Colonic mucosa (tissue), 4 donors: ENCODE measurements at regions not wholly inside any gene's neighbourhood (a gene's known extent, or its start where the extent isn't known, plus 50 kb on each side); places are given as distances from the start of the nearest gene placed in this dataset.

Experiments used
- DNase-seq: peaks from one replicate; pipeline ENCODE4 v3.0.0-alpha.2; 2020
- H3K27ac ChIP-seq: fragments of 200-600 bp; one replicate; pipeline ENCODE4 v1.8.0; 2021
- H3K27me3 ChIP-seq: fragments of 200-600 bp; one replicate; pipeline ENCODE4 v1.8.0; 2021
- H3K36me3 ChIP-seq: fragments of 200-600 bp; one replicate; pipeline ENCODE4 v1.8.0; 2021
- H3K4me1 ChIP-seq: fragments of 200-600 bp; one replicate; pipeline ENCODE4 v1.8.0; 2021; ENCODE audit warnings: mild to moderate bottlenecking
- H3K4me3 ChIP-seq: fragments of 200-600 bp; one replicate; pipeline ENCODE4 v1.8.0; 2021
- H3K9ac ChIP-seq, 2 donors: one replicate each; pipeline ENCODE4 v1.7.0; 2013; ENCODE audit warnings: control low read depth in 2 of 2, low read depth in 2 of 2, low read length in 2 of 2
- H3K9me3 ChIP-seq: fragments of 200-600 bp; one replicate; pipeline ENCODE4 v1.8.0; 2021
- intact Hi-C: fragments of 100-400 bp; cut with DNase I; formaldehyde crosslinking; loops from one replicate; pipeline ENCODE4 v1.14.1; 2022
- TF ChIP-seq, protein P1 (sequence below): fragments of 200-600 bp; IDR thresholded peaks from one replicate; pipeline ENCODE4 v1.8.0; 2022; ENCODE audit warnings: antibody characterized with exemption, mild to moderate bottlenecking
- donor health status: healthy.
- donor health status: DM: no; HTN: no; CAD: no.
- donor health status: DM: no; HTN: no; CAD: no.

DNA sequence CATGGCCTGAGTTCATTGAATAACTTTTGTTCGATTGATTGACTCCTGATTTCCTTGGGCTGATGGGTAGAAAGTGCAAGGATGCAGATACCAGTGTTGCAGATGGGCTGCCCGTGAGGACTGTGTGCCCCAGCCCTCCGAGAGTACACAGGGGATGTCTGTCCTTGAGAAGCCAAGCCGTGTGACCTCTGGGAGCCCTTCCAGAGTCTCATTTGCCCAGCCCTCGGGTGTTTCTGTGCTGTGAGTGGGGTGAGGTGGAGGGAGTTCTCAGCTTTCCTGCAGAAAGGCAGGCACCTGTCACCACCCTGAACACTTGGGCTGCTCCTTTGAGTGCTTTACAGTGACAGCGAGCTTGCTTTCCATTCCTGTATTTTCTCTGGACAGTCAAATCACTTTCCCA, 96.4 kb upstream of the CACNA1E start:
- Histone ChIP-seq H3K9me3 (no peaks in the 10 kb centered on the region), H3K4me1 (no peaks in the 10 kb centered on the region), H3K36me3 (no peaks in the 10 kb centered on the region), H3K9ac (no peak overlapping the region), H3K4me3 (no peak overlapping the region), H3K27ac (no peak overlapping the region), H3K27me3 (no peaks in the 10 kb centered on the region)
- intact Hi-C loops: no loop called here
- DNase-seq: no peak
- TF ChIP-seq, protein P1, sequence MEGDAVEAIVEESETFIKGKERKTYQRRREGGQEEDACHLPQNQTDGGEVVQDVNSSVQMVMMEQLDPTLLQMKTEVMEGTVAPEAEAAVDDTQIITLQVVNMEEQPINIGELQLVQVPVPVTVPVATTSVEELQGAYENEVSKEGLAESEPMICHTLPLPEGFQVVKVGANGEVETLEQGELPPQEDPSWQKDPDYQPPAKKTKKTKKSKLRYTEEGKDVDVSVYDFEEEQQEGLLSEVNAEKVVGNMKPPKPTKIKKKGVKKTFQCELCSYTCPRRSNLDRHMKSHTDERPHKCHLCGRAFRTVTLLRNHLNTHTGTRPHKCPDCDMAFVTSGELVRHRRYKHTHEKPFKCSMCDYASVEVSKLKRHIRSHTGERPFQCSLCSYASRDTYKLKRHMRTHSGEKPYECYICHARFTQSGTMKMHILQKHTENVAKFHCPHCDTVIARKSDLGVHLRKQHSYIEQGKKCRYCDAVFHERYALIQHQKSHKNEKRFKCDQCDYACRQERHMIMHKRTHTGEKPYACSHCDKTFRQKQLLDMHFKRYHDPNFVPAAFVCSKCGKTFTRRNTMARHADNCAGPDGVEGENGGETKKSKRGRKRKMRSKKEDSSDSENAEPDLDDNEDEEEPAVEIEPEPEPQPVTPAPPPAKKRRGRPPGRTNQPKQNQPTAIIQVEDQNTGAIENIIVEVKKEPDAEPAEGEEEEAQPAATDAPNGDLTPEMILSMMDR: no peak

DNA sequence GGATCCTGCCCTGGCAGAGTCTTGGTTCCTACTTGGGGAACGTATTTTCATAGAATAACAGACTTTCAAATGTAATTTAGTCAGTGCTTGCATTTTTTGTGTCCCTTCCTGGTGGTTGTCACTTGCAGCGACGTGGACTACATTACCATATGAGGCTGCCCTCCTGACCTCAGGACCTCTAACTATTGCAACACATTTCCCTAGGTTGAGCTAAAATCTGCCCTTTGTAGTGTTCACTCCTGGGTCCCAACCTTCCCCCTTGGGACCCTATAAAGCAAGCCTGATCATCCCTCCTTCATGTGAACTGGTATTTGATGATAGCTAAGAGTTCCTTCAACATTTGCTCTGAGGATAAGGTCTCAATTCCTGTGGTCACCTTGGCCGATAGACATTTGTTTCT, 95.6 kb upstream of the CACNA1E start:
- Histone ChIP-seq H3K4me1 (no peaks in the 10 kb centered on the region), H3K9ac (no peak overlapping the region), H3K27ac (no peak overlapping the region), H3K4me3 (no peak overlapping the region), H3K9me3 (no peaks in the 10 kb centered on the region), H3K36me3 (no peaks in the 10 kb centered on the region), H3K27me3 (no peaks in the 10 kb centered on the region)
- TF ChIP-seq, protein P1: no peak
- intact Hi-C loops: no loop called here
- DNase-seq: no peak

DNA sequence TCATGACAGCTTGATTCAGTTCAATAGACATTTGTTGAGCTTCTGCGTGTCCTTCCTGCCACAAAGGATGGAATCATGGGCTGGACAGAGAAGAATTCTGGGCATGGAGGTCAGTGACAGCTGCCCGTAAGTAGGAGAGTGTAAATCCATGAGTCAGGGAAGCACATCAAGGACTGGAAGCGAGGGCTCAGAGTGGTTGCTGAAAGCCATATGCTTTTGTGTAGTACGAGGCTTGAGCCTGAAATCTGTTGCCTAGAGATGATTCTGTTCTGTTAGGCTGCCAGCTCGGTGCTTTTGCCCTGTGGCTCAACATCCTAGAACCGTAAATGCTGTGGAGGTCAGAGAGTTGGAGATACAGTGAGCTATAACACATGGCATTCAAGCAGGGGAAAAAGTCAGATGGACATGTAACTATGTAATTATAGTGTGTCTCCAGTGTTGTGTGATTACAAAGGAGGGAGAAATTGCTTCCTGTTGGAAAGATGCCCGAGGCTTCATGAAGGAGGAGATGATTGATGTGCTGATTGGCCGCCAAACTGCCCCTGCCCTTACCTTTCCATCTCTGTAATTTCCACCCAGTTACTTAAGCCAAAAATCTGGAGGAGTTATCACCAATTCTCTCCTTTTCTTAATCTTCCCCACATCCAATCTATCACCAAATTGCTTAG, 92.8 kb upstream of the CACNA1E start:
- H3K9ac ChIP-seq: no peak overlapping the region
- H3K4me1 ChIP-seq: no peaks in the 10 kb centered on the region
- no peaks in the 10 kb centered on the region for H3K36me3 ChIP-seq
- H3K27me3 ChIP-seq: no peaks in the 10 kb centered on the region
- no peak overlapping the region for H3K4me3 ChIP-seq
- TF ChIP-seq, protein P1: no peak
- no peak overlapping the region for H3K27ac ChIP-seq
- DNase-seq: peak; percentile 28
- intact Hi-C loops: no loop called here
- no peaks in the 10 kb centered on the region for H3K9me3 ChIP-seq

DNA sequence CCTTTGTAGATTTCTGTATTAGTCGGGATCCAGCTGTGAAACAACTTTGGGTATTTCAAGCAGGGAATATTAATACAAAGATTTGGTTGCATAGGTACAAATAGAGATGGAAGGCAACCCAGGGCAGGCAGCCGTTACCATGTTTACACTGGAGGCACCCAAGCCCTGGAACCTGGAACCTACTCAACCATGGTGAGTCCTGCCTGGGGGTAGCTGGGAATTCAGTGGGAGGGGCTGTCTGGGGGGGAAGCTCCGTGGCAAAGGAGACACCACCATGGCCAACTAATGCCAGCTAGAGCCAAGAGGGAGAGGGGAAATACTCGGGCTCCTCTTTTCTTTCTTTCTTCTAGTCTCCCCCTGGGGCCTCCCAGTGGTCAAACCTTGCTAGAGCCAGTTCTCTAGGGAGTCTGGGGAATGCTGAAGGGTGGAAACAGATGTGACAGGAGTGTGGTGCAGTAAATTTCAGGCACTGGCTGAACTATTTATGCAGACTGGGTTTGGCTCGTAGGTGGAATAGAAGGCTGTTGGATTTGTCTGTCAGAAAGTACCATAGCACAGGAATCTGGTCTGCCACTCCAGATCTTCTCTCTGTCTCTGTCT, 91.9 kb upstream of the CACNA1E start:
- TF ChIP-seq, protein P1: no peak
- Histone ChIP-seq H3K4me1 (no peaks in the 10 kb centered on the region), H3K9me3 (no peaks in the 10 kb centered on the region), H3K36me3 (no peaks in the 10 kb centered on the region), H3K9ac (no peak overlapping the region), H3K4me3 (no peak overlapping the region), H3K27me3 (no peaks in the 10 kb centered on the region), H3K27ac (no peak overlapping the region)
- no peak for DNase-seq
- intact Hi-C loops: no loop called here

DNA sequence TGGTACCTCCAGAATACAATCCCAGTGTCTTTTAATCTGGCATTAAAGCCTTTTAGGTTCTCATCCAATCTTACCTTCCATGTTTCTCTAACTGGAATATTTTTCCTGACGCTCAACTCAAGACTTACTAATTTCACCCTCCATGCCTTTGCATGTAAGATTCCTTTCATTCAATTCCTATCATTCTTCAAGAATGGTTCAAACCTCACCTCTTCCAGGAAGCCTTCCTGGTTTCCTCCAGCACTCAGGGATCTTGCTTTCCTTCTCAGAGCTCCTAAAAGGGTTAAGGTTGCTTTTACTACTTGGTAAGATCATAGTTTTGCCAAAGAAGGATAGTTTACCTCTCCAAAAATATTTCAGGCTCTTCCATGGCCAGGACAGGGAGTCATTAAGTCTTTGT, 91.2 kb upstream of the CACNA1E start:
- H3K36me3 ChIP-seq: no peaks in the 10 kb centered on the region
- intact Hi-C loops: no loop called here

More for the DNA sequence above, 91.2 kb upstream of the CACNA1E start:
- Histone ChIP-seq H3K27ac (no peak overlapping the region), H3K9me3 (no peaks in the 10 kb centered on the region), H3K9ac (no peak overlapping the region), H3K4me3 (no peak overlapping the region), H3K27me3 (no peaks in the 10 kb centered on the region), H3K4me1 (no peaks in the 10 kb centered on the region)
- TF ChIP-seq, protein P1: no peak
- DNase-seq: no peak
